HCT116 (cell line): ENCODE measurements at regions not wholly inside any gene's neighbourhood (a gene's known extent, or its start where the extent isn't known, plus 50 kb on each side); places are given as distances from the start of the nearest gene placed in this dataset.

Experiments
- CTCF ChIP-seq, 3 experiments: fragments of 200-600 bp in 1 of 3; sonication (generic) in 1 of 3; IDR thresholded peaks in 2 of 3; conservative IDR thresholded peaks in 1 of 3; 2 replicates each; pipeline ENCODE4 v1.5.1; 2012 to 2017; ENCODE audit warnings: low read depth in 2 of 3, low read length in 2 of 3, antibody characterized with exemption in 1 of 3, borderline replicate concordance in 1 of 3, control low read depth in 1 of 3, mild to moderate bottlenecking in 1 of 3, mixed read lengths in 1 of 3, mixed run types in 1 of 3, moderate library complexity in 1 of 3; ENCODE audit not compliant: insufficient read depth in 1 of 3
- EGR1 ChIP-seq: IDR thresholded peaks from 2 replicates; pipeline ENCODE4 v1.6.1; 2012; ENCODE audit warnings: low read depth
- EZH2 ChIP-seq: fragments of 200-600 bp; sonication (generic); IDR thresholded peaks from 2 replicates; pipeline ENCODE4 v1.6.1; 2017; ENCODE audit warnings: antibody characterized with exemption, mixed run types
- POLR2AphosphoS5 ChIP-seq: IDR thresholded peaks from 2 replicates; pipeline ENCODE4 v1.6.1; 2011; ENCODE audit warnings: mild to moderate bottlenecking, low read depth, low read length, moderate library complexity
- REST ChIP-seq: IDR thresholded peaks from 2 replicates; pipeline ENCODE4 v1.6.1; 2012; ENCODE audit warnings: low read depth
- TCF7L2 ChIP-seq: IDR thresholded peaks from 2 replicates; pipeline ENCODE4 v1.7.0; 2011; ENCODE audit warnings: borderline replicate concordance, inconsistent platforms; ENCODE audit not compliant: insufficient read depth, insufficient read length; ENCODE audit errors: extremely low read depth
- YY1 ChIP-seq: IDR thresholded peaks from 2 replicates; pipeline ENCODE4 v1.6.1; 2011; ENCODE audit warnings: low read length, low read depth, moderate library complexity, mild to moderate bottlenecking; ENCODE audit not compliant: insufficient replicate concordance; ENCODE audit errors: extremely low read depth

- TF ChIP-seq CTCF (IDR thresholded peaks at IDR 0.05 in 2 of 3, conservative IDR thresholded peaks at IDR 0.05 in 1 of 3; ENCODE audit: borderline replicate concordance in 1 of 3, insufficient read depth in 1 of 3, low read depth in 2 of 3, low read length in 2 of 3) (no peak), POLR2AphosphoS5 (no peak), YY1 (no peak), REST (no peak), EGR1 (no peak), EZH2 (no peak), TCF7L2 (no peak)
Observed at GRCh38 chr10:45063591-45064231, 63.0 kb downstream of the ZNF22 start.
